NCI-H526 (cell line): ENCODE measurements at regions not wholly inside any gene's neighbourhood (a gene's known extent, or its start where the extent isn't known, plus 50 kb on each side); places are given as distances from the start of the nearest gene placed in this dataset.

Experiments
- DNase-seq, 2 experiments: peaks; one replicate each; lab custom pipeline; 2025; lab: John Stamatoyannopoulos, UW

- no peak for DNase-seq
These were observed 243.7 kb upstream of the PHYHIPL start for GRCh38 chr10:58932577-58933314.

GRCh38 chr10:58936364-58936763, 240.1 kb upstream of the PHYHIPL start:
- DNase-seq: no peak

- DNase-seq: no peak
These were observed 239.0 kb upstream of the PHYHIPL start for GRCh38 chr10:58937423-58937822.

GRCh38 chr10:58942724-58943123, 233.7 kb upstream of the PHYHIPL start:
- DNase-seq: no peak

- DNase-seq: no peak
These were observed 233.1 kb upstream of the PHYHIPL start for GRCh38 chr10:58943256-58943890.

- no peak for DNase-seq
These were observed 232.5 kb upstream of the PHYHIPL start for GRCh38 chr10:58943960-58944359.

- no peak for DNase-seq
These were observed 228.1 kb upstream of the PHYHIPL start for GRCh38 chr10:58948303-58948702.

GRCh38 chr10:58950618-58951017, 225.8 kb upstream of the PHYHIPL start:
- no peak for DNase-seq

- DNase-seq: no peak
These were observed 225.4 kb upstream of the PHYHIPL start for GRCh38 chr10:58951087-58951486.

- no peak for DNase-seq
These were observed 224.7 kb upstream of the PHYHIPL start for GRCh38 chr10:58951746-58952145.

GRCh38 chr10:58952162-58952601, 224.3 kb upstream of the PHYHIPL start:
- no peak for DNase-seq

GRCh38 chr10:58952747-58953466, 223.5 kb upstream of the PHYHIPL start:
- peak in 1 of 2 experiments; percentile 37 for DNase-seq

- DNase-seq: no peak
These were observed 222.3 kb upstream of the PHYHIPL start for GRCh38 chr10:58954178-58954577.

- DNase-seq: no peak
These were observed 220.8 kb upstream of the PHYHIPL start for GRCh38 chr10:58955615-58956014.

GRCh38 chr10:58956926-58957325, 219.5 kb upstream of the PHYHIPL start:
- DNase-seq: no peak

- no peak for DNase-seq
These were observed 218.9 kb upstream of the PHYHIPL start for GRCh38 chr10:58957517-58957916.

- DNase-seq: peak in 1 of 2 experiments; percentile 14
These were observed 213.3 kb upstream of the PHYHIPL start for GRCh38 chr10:58963101-58963534.

GRCh38 chr10:58963723-58964124, 212.7 kb upstream of the PHYHIPL start:
- peak in 1 of 2 experiments; percentile 1 for DNase-seq

- no peak for DNase-seq
These were observed 210.6 kb upstream of the PHYHIPL start for GRCh38 chr10:58965855-58966254.

GRCh38 chr10:58967551-58968388, 208.7 kb upstream of the PHYHIPL start:
- no peak for DNase-seq

- no peak for DNase-seq
These were observed 208.1 kb upstream of the PHYHIPL start for GRCh38 chr10:58968389-58968755.

- no peak for DNase-seq
These were observed 206.9 kb upstream of the PHYHIPL start for GRCh38 chr10:58969576-58969975.
